ENCODE measurements at regions not wholly inside any gene's neighbourhood (a gene's known extent, or its start where the extent isn't known, plus 50 kb on each side); places are given as distances from the start of the nearest gene placed in this dataset.

- no peak for TF ChIP-seq BACH1 (IDR thresholded peaks at IDR 0.05; ENCODE audit: low read length)
- no peak for TF ChIP-seq BCL11A (IDR thresholded peaks at IDR 0.05; ENCODE audit: low read depth in 2 of 2, low read length in 2 of 2)
- TF ChIP-seq TAF1 (IDR thresholded peaks at IDR 0.05; ENCODE audit: low read depth, low read length), result no peak
- TF ChIP-seq TBP (IDR thresholded peaks at IDR 0.05; ENCODE audit: low read depth, low read length), result no peak
- TF ChIP-seq CREB1 (IDR thresholded peaks at IDR 0.05), result no peak
- no peak for TF ChIP-seq CBX5 (IDR thresholded peaks at IDR 0.05; ENCODE audit: low read depth, low read length)
- no peak for TF ChIP-seq CTCF (IDR thresholded peaks at IDR 0.05; ENCODE audit: control extremely low read depth in 1 of 3, insufficient read depth in 1 of 3, low read depth in 1 of 3, low read length in 3 of 3)
- no peak for TF ChIP-seq GTF2F1 (IDR thresholded peaks at IDR 0.05; ENCODE audit: borderline replicate concordance, low read depth, low read length)
- TF ChIP-seq ASH2L (IDR thresholded peaks at IDR 0.05; ENCODE audit: low read length), result no peak
- no peak for TF ChIP-seq HDAC6 (IDR thresholded peaks at IDR 0.05; ENCODE audit: low read depth, low read length)
- TF ChIP-seq YY1 (IDR thresholded peaks at IDR 0.05; ENCODE audit: low read depth, low read length), result no peak
- TF ChIP-seq RXRA (IDR thresholded peaks at IDR 0.05; ENCODE audit: insufficient read depth, low read depth, low read length), result no peak
- TF ChIP-seq EZH2 (IDR thresholded peaks at IDR 0.05; ENCODE audit: low read depth, low read length, severe bottlenecking), result no peak
- TF ChIP-seq PHF8 (conservative IDR thresholded peaks at IDR 0.05; ENCODE audit: low read depth, low read length), result no peak
- TF ChIP-seq GABPA (IDR thresholded peaks at IDR 0.05; ENCODE audit: borderline replicate concordance, insufficient read depth, low read length), result no peak
- no peak for TF ChIP-seq SRF (IDR thresholded peaks at IDR 0.05; ENCODE audit: low read depth, low read length)
- no peak for TF ChIP-seq SIX5 (IDR thresholded peaks at IDR 0.05; ENCODE audit: low read depth, low read length)
Measured at GRCh38 chr15:96146726-96147125, 183.8 kb upstream of the NR2F2 start (continued).

Data from H1 (cell line).